ENCODE measurements at regions not wholly inside any gene's neighbourhood (a gene's known extent, or its start where the extent isn't known, plus 50 kb on each side); places are given as distances from the start of the nearest gene placed in this dataset.

DNA sequence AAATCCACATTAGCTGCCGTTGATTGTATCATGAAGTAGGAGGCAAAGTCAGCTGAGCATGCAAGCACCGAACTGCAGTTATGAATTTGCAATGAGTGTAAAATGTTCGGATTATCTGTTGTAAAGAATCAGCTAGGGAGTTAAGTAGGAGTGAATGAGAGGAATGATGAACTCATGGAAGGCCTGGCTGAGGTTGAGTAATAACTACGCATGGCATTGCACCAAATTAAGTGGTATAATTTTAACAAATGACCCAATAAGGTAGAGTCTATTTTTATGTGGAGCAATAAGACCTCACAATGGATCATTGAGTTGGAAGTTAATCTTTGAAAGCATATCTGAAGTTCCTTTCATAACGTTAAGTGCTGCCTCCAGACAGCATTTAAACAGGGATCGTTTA lies 288.2 kb upstream of the CHST9 start:
- TF ChIP-seq, protein P1, sequence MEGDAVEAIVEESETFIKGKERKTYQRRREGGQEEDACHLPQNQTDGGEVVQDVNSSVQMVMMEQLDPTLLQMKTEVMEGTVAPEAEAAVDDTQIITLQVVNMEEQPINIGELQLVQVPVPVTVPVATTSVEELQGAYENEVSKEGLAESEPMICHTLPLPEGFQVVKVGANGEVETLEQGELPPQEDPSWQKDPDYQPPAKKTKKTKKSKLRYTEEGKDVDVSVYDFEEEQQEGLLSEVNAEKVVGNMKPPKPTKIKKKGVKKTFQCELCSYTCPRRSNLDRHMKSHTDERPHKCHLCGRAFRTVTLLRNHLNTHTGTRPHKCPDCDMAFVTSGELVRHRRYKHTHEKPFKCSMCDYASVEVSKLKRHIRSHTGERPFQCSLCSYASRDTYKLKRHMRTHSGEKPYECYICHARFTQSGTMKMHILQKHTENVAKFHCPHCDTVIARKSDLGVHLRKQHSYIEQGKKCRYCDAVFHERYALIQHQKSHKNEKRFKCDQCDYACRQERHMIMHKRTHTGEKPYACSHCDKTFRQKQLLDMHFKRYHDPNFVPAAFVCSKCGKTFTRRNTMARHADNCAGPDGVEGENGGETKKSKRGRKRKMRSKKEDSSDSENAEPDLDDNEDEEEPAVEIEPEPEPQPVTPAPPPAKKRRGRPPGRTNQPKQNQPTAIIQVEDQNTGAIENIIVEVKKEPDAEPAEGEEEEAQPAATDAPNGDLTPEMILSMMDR (IDR thresholded peaks at IDR 0.05; ENCODE audit: insufficient read depth, low read length) = no peak
- no peak for TF ChIP-seq POLR2AphosphoS5 (IDR thresholded peaks at IDR 0.05; ENCODE audit: low read depth)
- TF ChIP-seq, protein P2, sequence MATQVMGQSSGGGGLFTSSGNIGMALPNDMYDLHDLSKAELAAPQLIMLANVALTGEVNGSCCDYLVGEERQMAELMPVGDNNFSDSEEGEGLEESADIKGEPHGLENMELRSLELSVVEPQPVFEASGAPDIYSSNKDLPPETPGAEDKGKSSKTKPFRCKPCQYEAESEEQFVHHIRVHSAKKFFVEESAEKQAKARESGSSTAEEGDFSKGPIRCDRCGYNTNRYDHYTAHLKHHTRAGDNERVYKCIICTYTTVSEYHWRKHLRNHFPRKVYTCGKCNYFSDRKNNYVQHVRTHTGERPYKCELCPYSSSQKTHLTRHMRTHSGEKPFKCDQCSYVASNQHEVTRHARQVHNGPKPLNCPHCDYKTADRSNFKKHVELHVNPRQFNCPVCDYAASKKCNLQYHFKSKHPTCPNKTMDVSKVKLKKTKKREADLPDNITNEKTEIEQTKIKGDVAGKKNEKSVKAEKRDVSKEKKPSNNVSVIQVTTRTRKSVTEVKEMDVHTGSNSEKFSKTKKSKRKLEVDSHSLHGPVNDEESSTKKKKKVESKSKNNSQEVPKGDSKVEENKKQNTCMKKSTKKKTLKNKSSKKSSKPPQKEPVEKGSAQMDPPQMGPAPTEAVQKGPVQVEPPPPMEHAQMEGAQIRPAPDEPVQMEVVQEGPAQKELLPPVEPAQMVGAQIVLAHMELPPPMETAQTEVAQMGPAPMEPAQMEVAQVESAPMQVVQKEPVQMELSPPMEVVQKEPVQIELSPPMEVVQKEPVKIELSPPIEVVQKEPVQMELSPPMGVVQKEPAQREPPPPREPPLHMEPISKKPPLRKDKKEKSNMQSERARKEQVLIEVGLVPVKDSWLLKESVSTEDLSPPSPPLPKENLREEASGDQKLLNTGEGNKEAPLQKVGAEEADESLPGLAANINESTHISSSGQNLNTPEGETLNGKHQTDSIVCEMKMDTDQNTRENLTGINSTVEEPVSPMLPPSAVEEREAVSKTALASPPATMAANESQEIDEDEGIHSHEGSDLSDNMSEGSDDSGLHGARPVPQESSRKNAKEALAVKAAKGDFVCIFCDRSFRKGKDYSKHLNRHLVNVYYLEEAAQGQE (IDR thresholded peaks at IDR 0.05; ENCODE audit: insufficient replicate concordance, low read depth) = no peak
- TF ChIP-seq SPI1 (IDR thresholded peaks at IDR 0.05; ENCODE audit: borderline replicate concordance, low read depth) = no peak
- TF ChIP-seq GABPA (IDR thresholded peaks at IDR 0.05; ENCODE audit: low read depth) = no peak

Data from HL-60 (cell line).